ENCODE measurements at regions not wholly inside any gene's neighbourhood (a gene's known extent, or its start where the extent isn't known, plus 50 kb on each side); places are given as distances from the start of the nearest gene placed in this dataset.

GRCh38 chr10:3886641-3887251 lies 101.7 kb upstream of the KLF6 start:
- Mint-ChIP-seq H3K27ac (peak overlapping the region; percentile 85), H3K36me3 (ENCODE audit: low read depth) (no peaks in the 10 kb centered on the region), H3K27me3 (no peaks in the 10 kb centered on the region), H3K4me3 (no peak overlapping the region), H3K4me1 (ENCODE audit: low read depth) (peaks cover 26% of the 10 kb centered on the region), H3K9me3 (peaks cover 5% of the 10 kb centered on the region)
- no peak for DNase-seq
- intact Hi-C loops (cut with micrococcal nuclease) = no loop called here
- ATAC-seq = peak; percentile 9
- POLR2A ChIA-PET = interaction anchor here (0.6 to 1.0 kb wide), 3 partner anchors 48 to 644 kb away, joined by 3 to 4 read pairs (median 3); partner anchors contain the start of gene KLF6
- TF ChIP-seq CTCF (IDR thresholded peaks at IDR 0.05) = no peak
- CTCF ChIA-PET = no interaction called here

- ChIA-PET CTCF (no interaction called here), POLR2A (interaction anchor here (0.6 to 1.1 kb wide), 3 partner anchors 48 to 643 kb away, joined by 3 to 4 read pairs (median 3); partner anchors contain the start of gene KLF6)
- DNase-seq (no peak), ATAC-seq (no peak)
- H3K36me3 Mint-ChIP-seq (ENCODE audit: low read depth) = no peaks in the 10 kb centered on the region
- no peak overlapping the region for H3K4me3 Mint-ChIP-seq
- intact Hi-C loops (cut with micrococcal nuclease) = no loop called here
- H3K9me3 Mint-ChIP-seq = peaks cover 5% of the 10 kb centered on the region
- H3K27me3 Mint-ChIP-seq = no peaks in the 10 kb centered on the region
- peaks cover 23% of the 10 kb centered on the region for H3K4me1 Mint-ChIP-seq (ENCODE audit: low read depth)
- no peak overlapping the region for H3K27ac Mint-ChIP-seq
- no peak for TF ChIP-seq CTCF (IDR thresholded peaks at IDR 0.05)
These were observed 101.2 kb upstream of the KLF6 start for GRCh38 chr10:3886191-3886590.

- Mint-ChIP-seq H3K4me1 (ENCODE audit: low read depth) (peaks cover 15% of the 10 kb centered on the region), H3K9me3 (peaks cover 5% of the 10 kb centered on the region), H3K4me3 (no peak overlapping the region), H3K27me3 (no peaks in the 10 kb centered on the region), H3K27ac (no peak overlapping the region), H3K36me3 (ENCODE audit: low read depth) (no peaks in the 10 kb centered on the region)
- ChIA-PET CTCF (interaction anchor here (1.2 kb wide), 1 partner anchor 10 kb away, joined by 3 read pairs; no protein-coding TSS in a partner anchor), POLR2A (interaction anchor here (1.1 to 1.2 kb wide), 2 partner anchors 16 to 33 kb away, joined by 3 to 4 read pairs; no protein-coding TSS in a partner anchor)
- intact Hi-C loops (cut with micrococcal nuclease) = no loop called here
- DNase-seq (no peak), ATAC-seq (no peak)
- no peak for TF ChIP-seq CTCF (IDR thresholded peaks at IDR 0.05)
These were observed 97.8 kb upstream of the KLF6 start for GRCh38 chr10:3882855-3883254.

GRCh38 chr10:3881622-3882021 lies 96.6 kb upstream of the KLF6 start:
- Mint-ChIP-seq H3K36me3 (ENCODE audit: low read depth) (no peaks in the 10 kb centered on the region), H3K9me3 (peaks cover 5% of the 10 kb centered on the region), H3K27me3 (no peaks in the 10 kb centered on the region), H3K4me1 (ENCODE audit: low read depth) (peaks cover 11% of the 10 kb centered on the region), H3K27ac (no peak overlapping the region), H3K4me3 (no peak overlapping the region)
- CTCF ChIA-PET = no interaction called here
- POLR2A ChIA-PET = interaction anchor here (1.1 to 1.2 kb wide), 2 partner anchors 32 to 96 kb away, joined by 3 to 4 read pairs; partner anchors contain the start of gene KLF6
- DNase-seq (no peak), ATAC-seq (no peak)
- no peak for TF ChIP-seq CTCF (IDR thresholded peaks at IDR 0.05)
- intact Hi-C loops (cut with micrococcal nuclease) = no loop called here

GRCh38 chr10:3879073-3879472 lies 94.1 kb upstream of the KLF6 start:
- no peak for ATAC-seq
- H3K27ac Mint-ChIP-seq = no peak overlapping the region

More at GRCh38 chr10:3879073-3879472, 94.1 kb upstream of the KLF6 start:
- POLR2A ChIA-PET = interaction anchor here (1.1 kb wide), 1 partner anchor 43 kb away, joined by 3 read pairs; no protein-coding TSS in a partner anchor
- CTCF ChIA-PET = interaction anchor here (0.8 kb wide), 1 partner anchor 681 kb away, joined by 3 read pairs; no protein-coding TSS in a partner anchor
- H3K36me3 Mint-ChIP-seq (ENCODE audit: low read depth) = no peaks in the 10 kb centered on the region
- peaks cover 26% of the 10 kb centered on the region for H3K4me1 Mint-ChIP-seq (ENCODE audit: low read depth)
- no peak for TF ChIP-seq CTCF (IDR thresholded peaks at IDR 0.05)
- no peak overlapping the region for H3K4me3 Mint-ChIP-seq
- peaks cover 5% of the 10 kb centered on the region for H3K9me3 Mint-ChIP-seq
- intact Hi-C loops (cut with micrococcal nuclease) = no loop called here
- H3K27me3 Mint-ChIP-seq = no peaks in the 10 kb centered on the region
- DNase-seq = no peak
